GM21786 (cell line): ENCODE measurements at regions not wholly inside any gene's neighbourhood (a gene's known extent, or its start where the extent isn't known, plus 50 kb on each side); places are given as distances from the start of the nearest gene placed in this dataset.
"Not testable (repeated sequence)": the region's sequence is repeated elsewhere in the genome, so short reads cannot be mapped to it uniquely, and the experiment has no call there.

Experiments
- ATAC-seq: cut with Tn5 transposase; IDR thresholded peaks from one replicate; pipeline ENCODE4 v1.9.1; 2021; ENCODE audit not compliant: unreplicated experiment

DNA sequence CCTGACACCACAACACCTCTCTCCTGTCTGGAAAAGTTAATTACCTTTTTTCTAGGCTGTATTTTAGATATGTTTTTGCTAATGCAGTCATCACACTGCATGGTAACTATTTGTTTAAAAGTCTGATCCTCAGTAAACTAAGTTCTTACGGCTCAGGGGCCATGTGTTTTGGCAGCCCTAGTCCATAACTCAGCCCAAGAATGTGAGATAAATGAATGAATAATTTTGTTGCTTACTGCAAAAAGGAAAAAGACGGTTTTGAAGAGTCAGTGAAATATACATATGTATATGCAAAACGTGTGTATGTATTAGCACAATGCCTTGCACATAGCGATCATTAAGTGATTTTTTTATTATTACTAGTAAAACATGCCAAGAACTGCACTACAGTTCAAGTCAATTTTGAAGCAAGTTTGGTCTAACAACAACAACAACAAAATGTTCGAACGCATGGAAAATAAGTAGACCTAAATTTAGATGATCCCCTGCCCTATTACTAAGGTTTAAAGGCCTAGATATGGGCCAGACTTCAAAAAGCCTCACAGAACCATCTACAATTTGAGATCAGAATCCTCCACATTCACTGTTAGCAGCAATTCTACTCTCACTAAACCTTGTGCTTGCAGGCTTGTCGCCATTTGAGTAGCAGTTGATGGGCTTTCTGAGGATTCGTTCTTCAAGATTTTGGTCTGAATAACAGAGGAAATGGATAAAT, 140.0 kb downstream of the NDUFA12 start:
- no peak for ATAC-seq

GRCh38 chr12:94862421-94862820, 141.1 kb downstream of the NDUFA12 start:
- ATAC-seq = no peak

DNA sequence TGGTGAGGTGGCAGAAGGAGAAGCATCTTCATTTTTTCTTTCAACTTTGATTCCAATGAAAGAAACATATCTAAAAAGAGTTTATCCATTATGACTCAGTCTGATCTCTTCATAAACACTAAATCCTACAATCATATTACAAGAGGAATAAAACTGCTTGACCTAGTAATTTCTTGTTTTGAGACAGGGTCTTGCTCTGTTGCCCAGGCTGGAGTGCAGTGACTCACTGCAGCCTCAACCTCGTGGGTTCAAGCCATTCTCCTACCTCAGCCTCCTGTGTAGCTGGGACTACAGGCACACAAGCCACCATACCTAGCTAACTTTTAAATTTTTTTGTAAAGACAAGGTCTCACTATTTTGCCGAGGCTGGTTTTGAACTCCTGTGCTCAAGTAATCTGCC, 147.2 kb downstream of the NDUFA12 start:
- ATAC-seq = no peak

DNA sequence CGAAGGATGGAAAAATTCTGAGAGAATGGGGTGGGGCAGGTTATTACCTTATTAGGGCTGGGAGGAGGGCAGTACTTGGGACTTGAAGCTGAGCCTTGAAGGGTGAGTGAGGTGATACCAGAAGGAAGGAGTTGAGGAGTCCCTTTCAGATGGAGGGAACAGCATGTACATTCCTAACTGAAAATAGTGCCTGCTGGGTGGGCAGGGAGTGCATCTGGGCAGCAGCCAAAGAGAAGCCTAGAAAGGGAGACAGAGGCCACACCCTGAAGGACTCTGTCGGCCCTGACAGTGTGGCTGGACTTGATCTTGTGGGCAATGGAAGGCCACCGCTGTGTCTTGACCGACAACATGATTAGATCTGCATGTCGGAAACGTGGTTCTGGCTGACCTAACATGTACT, 147.6 kb downstream of the NDUFA12 start:
- no peak for ATAC-seq

GRCh38 chr12:94851396-94852028, 152.0 kb downstream of the NDUFA12 start:
- no peak for ATAC-seq

DNA sequence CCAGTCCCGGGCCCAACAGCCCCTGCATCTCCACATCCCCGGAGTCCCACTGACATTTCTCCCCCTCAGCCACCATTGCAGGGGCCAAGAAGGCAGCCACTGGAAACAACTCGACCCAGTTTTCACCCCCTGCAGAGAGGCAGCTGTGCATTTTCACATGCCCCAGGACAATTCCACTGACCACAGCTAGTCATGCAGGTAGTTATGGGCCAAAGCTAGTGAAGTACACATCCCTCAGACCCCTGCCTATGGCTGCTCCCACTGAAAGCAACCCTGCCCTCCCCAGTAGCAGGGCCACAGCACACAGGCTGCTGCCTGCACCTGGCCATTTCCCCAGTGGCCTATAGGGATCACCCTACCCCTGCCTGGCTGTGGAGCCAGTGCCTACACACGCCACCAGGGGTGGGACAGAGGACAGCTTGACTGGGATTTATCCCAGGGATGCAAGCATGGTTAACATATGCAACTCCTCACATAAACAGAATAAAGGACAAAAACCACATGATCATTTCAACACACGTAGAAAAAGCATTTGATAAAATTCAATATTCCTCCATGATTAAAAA, 154.0 kb downstream of the NDUFA12 start:
- ATAC-seq = no peak

DNA sequence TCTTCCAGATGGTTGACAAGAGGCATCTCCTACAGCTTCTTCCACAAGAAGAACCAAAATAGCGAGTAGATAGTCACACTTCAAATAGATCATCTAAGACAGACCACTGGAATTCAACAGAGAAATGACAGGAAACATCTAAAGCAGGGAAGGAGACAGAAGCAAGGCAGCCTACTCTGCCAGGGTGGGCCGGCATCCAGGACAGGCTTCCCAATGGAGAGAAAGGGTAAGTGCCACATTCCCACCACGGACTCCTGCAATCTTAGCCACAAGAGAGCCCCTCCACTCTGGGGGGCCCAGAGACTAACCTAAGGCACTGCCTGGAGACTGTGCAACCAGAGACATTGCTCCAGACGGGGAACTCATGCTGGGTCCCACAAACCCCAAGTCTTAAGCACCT, 154.5 kb downstream of the NDUFA12 start:
- no peak for ATAC-seq

- ATAC-seq = no peak
These were observed 158.4 kb downstream of the NDUFA12 start for GRCh38 chr12:94845110-94845509.

DNA sequence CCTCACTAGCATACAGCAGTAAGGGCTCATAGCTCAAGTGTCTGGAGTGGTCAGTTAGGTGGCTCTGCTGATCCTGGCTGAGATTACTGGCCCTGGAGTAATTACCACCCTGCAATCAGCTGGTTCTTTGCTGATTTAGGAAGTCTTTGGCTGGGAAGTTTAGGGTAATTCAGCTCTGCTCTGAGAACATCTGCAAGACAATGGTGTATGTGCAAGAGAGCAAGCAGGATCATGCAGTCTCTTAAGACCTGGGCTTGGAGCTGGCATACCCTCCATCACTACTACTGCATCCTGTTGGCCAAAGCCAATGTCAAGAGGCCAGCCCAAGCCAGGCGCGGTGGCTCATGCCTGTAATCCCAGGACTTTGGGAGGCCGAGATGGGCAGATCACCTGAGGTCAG, 159.0 kb downstream of the NDUFA12 start:
- ATAC-seq = no peak

DNA sequence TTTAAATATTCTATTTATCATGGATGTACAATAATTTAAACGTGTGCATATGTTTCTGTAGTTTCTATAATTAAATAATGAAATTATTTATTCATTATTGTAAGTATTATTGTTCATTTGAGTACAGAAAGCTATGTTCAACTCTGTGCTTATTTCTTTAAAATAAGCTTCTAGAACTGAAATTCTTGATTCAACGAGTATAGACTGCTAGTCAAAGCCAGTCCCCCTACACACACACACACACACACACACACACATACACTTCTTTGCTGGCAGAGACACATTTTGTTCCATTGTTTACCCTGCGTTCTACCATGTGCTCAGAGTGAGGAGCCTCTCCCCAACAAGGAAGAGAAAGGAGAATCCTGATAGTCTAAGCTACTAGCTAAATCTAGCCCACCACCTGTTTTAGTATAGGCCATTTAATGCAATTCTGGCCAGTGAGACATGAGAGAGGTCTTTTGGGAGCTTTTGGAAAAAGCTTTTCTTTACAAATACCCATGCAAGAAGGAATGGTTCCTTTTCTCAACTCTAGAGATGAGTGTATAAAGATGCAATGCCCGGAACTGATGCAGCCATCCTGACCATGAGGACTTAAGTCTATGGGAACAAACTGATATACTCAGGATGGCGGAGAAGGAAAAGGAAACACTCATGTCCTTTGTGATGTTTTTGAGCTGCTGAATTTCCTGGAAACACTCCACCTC, 161.4 kb downstream of the NDUFA12 start:
- ATAC-seq = no peak

DNA sequence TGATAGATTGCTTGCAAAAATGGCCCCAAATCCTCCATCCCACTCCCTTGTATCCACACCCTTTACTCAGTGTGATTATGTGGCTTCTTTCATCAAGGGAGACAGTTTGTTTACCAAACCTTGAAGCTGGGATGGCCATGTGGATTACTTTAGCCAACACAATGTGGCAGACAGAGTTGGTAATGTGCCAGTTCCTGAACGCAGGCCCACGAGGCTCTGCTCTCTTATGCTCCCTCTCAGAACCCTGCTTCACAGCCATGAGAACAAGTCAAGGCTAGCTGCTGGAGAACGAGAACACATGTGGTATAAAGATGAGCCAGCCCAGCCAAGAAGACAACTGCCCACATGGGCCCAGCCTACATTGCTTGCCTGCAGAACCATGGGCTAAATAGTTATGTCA, 162.3 kb downstream of the NDUFA12 start:
- no peak for ATAC-seq

DNA sequence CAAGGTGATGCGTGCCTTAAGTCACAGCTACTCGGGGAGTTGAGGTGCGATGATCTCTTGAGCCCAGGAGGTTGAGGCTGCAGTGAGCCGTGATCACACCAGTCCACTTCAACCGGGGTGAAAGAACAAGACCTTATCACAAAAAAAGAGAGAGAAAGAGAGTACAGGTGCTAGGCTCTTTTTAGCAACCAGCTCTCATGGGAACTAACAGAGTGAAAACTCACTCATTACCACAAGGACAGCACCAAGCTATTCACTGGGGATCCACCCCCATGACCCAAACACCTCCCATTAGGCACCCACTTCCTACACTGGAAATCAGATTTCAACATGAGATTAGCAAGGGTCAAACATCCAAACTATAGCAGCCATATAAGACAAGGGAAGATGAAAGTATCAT, 164.2 kb downstream of the NDUFA12 start:
- ATAC-seq = peak; percentile 88

DNA sequence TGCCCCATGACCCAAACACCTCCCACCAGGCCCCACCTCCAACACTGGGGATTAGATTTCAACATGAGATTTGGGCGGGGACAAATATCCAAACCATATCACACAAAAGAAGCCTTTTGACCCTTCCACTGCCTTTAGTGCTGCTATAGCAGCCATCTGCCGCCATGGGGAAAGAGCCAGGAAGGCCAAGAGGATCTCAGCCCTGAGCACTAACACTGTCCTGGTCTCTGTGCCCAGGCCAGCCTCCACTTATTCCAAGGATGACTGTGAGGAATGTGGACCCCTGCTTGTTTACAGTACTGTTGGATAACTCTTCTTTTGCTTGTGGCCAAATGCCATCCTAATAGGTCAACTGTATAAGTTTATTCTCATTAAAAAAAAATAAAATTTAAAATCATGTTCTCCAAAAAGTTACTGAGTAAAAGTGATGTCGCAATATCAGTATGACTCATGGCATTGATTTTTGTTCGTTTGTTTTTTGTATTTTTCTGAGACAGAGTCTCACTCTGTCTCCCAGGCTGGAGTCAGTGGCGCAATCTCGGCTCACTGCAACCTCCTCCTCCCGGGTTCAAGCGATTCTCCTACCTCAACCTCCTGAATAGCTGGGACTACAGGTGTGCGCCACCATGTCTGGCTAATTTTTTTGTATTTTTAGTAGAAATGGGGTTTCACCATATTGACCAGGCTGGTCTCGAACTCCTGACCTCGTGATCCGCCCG, 166.4 kb downstream of the NDUFA12 start:
- not testable (repeated sequence) for ATAC-seq

DNA sequence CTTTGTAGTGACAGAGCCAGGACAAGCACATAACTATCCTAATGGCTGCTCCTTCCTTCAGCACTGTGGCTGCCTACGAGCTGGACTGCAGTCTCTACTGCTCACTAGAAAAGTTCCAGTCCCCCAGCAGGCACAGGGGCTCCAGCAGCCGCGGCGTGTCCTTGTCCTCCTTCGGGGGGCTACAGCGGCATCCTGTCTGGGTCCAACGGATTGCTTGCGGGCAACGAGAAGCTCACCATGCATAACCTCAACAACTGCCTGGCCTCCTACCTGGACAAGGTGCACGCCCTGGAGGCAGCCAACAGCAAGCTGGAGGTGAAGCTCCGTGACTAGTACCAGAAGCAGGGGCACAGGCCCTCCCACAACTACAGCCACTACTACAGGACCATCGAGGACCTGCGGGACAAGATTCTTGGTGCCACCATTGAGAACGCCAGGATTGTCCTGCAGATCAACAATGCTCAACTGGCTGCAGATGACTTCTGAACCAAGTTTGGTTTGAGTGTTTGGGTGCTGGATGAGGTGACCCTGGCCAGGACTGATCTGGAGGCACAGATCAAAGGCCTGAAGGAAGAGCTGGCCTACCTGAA, 169.4 kb downstream of the NDUFA12 start:
- ATAC-seq = no peak

DNA sequence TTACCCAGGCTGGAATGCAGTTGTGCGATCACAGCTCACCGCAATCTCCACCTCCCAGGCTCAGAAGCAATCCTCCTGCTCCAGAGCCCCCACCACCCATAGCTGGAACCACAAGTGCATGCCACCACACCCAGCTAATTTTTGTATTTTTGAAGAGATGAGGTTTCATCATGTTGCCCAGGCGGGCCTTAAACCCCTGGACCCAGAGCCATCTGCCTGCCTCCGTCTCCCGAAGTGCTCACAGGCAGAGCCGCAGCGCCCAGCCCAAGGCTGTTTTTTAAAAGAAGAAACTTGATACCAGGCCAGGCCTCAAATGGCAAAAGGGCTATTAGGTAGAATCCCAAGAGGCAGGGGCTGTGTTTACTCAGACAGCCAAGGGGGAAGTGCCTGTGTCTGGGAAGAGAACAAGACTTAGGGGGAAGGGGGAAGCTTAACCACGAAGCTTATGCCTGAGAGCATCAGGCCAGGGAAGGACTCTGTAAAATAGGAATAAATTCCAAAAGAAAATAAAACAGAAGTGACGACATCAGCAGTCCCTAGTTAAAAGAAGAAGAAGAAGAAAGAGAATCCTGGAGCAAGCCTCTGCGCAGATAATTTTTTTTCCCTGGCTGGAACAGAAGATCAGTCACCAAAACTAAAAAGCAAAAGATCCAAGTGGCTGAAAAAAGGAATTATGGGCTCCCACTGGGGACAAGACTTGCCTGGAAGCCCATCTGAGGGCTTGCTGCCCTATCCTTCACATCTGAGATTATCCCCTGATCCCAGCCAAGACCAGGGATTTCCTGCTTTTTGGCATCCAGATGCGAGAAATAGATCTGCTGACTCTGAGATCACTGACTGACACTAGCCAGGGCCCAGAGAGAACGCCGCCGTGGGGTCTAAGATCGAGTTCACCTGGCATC, 170.5 kb downstream of the NDUFA12 start:
- ATAC-seq = no peak

- no peak for ATAC-seq
These were observed 171.4 kb downstream of the NDUFA12 start for GRCh38 chr12:94832105-94832504.

DNA sequence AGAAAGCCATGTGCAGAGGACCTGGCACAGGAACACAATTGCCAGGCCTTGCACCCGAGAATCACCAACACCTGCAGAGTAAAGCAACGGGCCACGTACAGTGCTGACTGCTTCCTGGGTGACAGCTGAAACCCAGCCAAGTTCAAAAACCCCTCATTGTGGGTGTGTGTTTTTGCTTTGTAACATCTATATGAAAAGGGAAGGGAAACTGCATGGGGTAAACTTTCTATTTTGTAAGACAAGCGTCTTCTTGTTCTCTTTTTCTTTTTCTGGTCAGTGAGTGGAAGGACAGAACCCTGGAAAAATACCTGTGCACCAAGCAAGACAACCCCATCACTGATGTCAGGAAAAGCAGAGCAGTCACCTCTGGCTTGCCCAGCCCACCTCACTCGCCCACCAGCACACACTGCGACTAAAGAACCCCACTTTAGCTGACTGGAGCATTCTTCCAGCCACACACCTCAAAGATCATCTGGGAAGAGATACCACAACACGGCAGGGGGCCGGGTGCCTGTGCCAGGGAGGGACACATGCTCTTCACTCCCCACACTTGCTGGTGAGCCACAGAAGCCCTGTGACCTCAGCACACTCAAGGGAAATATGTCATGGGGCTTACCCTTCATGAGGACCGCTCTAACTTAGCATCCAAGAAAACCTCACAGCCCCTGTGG, 172.3 kb downstream of the NDUFA12 start:
- peak; percentile 86 for ATAC-seq

DNA sequence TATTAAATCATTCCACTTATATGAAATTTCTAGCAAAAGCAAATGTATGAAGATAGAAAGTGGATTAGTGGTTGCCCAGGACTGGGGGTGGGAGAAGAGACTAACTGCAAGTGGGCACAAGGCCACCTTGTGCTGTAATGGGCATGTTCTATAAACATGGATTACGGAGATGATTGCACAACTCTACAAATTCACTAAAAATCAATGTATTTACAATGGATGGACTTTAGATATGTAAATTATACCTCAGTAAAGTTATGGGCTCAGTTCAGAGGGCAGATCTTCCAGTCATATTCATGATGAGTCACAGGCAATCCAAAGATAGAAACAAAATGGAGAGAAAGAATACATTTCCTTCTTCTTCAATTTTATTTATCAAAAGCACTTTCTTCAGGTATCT, 173.9 kb downstream of the NDUFA12 start:
- ATAC-seq = no peak

GRCh38 chr12:94819011-94819410, 168.7 kb upstream of the TMCC3 start:
- no peak for ATAC-seq
